Epidermal melanocyte (primary cell): ENCODE measurements at regions not wholly inside any gene's neighbourhood (a gene's known extent, or its start where the extent isn't known, plus 50 kb on each side); places are given as distances from the start of the nearest gene placed in this dataset.

ENCODE experiments used
- DNase-seq: peaks from one replicate; pipeline ENCODE4 v3.0.0; 2011; ENCODE audit warnings: low spot score; ENCODE audit not compliant: insufficient read length

DNA sequence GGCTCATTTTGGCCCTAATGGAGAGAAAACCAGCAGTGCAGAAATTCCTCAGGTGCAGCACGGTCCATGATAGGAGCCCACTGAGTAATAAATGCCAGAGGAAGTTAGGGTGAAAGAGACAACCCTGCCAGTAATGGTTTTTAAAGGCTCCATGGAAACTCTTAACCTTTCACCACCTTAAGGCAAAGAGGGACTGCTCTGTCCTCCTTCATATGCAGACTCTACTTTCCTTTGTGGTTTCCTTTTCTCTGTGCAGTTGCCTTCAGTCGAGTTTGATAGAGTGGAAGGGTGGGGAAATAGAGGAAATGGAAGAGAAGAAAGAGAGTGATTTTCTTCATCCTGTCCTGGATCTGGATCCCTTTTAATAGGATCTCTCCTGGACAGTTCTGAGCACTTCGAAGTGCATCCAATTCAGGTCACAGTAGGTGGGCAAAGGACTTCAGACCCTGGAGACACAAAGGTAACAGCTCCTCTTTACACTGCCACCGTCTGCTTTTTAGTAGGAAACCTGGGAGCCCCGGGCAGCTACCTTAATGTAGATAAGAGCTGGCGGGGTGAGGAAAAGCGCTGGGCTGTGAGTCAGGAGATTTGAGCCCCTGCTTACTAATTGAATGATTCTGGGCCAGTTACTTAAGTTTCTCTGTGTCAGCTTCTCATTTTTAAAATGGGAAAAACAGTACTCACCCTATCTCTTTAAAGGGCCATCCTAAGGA, 294.8 kb downstream of the KCNRG start:
- DNase-seq: no peak

GRCh38 chr13:50310734-50311133, 295.5 kb downstream of the KCNRG start:
- DNase-seq: no peak

DNA sequence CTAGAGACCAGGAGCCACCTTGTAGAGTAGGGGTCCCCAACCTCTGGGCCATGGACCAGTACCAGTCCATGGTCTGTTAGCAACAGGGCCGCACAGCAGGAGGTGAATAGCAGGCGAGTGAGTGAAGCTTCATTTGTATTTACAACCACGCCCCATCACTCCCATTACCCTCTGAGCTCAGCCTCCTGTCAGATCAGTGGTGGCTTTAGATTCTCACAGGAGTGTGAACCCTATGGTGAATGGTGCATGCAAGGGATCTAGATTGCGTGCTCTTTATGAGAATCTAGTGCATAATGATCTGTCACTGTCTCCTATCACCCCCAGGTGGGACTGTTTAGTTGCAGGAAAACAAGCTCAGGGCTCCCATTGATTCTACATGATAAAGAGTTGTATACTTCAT, 303.6 kb downstream of the KCNRG start:
- no peak for DNase-seq

DNA sequence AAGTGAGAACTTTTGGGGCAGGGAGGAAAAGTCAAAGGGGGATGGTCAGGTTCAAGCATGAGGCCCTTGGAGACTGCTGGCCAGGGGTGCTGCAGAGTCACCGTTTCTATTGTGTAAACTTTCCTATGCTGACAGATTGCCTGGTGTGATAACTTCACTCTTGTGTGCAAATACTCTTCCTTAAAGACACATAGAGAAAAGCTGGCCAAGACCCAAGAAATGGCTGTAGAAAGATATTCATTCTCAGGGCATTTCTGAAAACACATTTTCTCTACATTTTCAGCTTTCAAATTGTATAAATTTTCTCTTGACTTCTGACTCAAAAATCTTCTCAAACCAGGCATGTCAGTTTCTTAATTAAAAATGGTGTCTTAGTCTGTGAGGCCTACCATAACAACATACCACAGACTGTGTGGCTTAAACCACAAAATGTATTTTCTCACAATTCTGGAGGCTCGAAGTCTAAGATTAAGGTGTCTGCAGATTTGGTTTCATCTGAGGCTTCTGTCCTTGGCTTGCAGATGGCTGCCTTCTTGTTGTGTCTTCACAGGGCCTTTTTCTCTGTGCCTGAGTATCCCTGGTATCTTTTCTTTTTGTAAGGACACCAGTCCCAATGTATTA, 304.5 kb downstream of the KCNRG start:
- DNase-seq: no peak

- no peak for DNase-seq
Measured at GRCh38 chr13:50320271-50320862, 305.1 kb downstream of the KCNRG start.

- DNase-seq: no peak
Measured at GRCh38 chr13:50322006-50322405, 306.8 kb downstream of the KCNRG start.

GRCh38 chr13:50323440-50324065, 308.3 kb downstream of the KCNRG start:
- no peak for DNase-seq

GRCh38 chr13:50326271-50326670, 311.0 kb downstream of the KCNRG start:
- DNase-seq: no peak

- no peak for DNase-seq
Measured at GRCh38 chr13:50326811-50327210, 311.6 kb downstream of the KCNRG start.

- no peak for DNase-seq
Measured at GRCh38 chr13:50334115-50334778, 319.0 kb downstream of the KCNRG start.

DNA sequence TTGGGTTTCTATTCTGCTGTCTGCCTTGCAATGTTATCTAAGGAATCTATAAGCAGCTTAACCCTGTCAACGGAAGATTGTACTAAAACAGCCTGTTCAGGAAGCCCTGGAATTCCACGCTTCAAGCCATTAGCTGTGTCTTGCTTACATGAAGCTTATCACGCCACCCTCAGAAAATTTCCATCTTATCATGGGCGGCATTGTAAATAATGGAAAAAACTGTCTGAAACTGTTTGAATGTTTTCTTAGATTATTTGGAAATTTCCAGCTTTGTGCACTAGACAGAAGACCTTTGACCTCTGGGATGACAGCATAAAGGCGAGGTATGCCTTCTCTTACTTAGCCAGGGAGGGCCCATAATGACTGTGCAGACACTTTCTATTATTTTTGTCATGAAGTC, 319.7 kb downstream of the KCNRG start:
- no peak for DNase-seq

GRCh38 chr13:50339271-50339670, 324.0 kb downstream of the KCNRG start:
- DNase-seq: no peak

GRCh38 chr13:50340146-50340545, 324.9 kb downstream of the KCNRG start:
- DNase-seq: no peak

DNA sequence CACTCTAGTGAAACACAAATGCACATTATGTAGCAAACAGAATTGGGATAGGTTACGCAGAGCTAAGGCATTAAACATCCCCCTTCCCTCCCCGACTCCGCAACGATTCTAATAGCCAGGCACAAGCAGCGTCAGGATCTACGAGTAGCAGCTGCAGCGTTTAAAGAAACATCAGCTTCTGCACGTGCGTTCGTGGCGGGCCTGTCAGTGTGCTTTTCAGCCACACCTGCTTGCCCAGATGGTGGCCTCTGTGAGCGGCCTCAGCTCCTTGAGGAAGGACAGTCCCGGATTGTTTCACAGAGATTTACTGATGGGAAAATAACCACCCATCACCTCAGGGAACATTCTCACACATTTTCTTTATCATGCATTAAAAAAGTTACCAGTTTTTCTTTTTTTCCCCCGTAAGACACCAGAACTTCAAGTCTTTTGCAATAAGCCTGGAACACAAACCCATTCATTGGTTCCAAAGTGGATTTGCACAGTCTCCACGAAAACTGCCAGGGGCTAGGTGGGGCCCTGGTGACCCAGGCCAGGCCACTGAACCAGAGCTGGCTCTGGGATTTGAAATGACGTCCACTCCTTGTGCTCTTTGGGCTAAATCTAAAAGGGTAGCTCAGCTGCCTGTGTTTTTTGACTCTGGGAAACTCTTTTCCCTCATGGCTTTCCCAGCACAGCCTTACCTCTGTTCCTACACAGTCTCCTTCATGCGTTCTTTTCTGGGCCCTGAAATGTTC, 325.5 kb downstream of the KCNRG start:
- no peak for DNase-seq

DNA sequence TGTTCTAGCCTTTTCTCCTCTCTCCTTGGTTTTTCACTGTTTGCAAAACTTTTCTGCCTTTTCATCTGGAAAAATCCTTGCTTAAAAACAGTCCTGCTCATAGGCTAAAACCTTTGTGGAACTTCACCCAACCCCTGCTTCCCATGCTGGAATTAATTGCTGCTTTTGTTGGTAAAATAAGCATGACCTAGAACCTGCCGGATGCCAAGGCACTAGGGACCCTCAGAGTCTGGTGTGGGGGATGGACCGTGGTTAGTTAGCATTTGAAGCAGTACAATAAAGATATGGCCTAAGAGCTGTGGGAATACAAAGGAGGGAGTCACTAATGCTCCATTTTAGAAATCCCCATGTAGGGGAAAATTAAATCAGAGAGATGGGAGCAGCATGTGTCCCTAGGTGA, 326.3 kb downstream of the KCNRG start:
- DNase-seq: no peak

- DNase-seq: no peak
Measured at GRCh38 chr13:50344717-50345116, 329.5 kb downstream of the KCNRG start.

DNA sequence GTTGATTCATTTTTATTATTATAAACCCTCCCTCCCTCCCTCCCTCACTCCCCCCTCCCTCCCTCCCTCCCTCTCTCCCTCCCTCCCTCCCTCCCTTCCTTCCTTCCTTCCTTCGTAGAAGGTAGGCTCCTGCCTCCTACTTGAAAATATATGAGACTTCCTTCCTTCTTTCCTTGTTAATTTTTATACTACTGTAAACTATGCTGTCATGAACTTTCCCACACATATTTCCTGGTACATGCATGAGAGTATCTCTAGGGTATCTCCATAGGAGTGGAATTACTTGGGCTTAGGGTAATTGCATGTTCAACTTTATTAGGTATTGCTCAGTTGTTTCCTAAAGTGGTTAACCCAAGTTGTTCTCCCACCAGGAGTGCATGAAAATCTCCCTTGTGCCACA, 330.6 kb downstream of the KCNRG start:
- DNase-seq: no peak

GRCh38 chr13:50348371-50348770, 333.1 kb downstream of the KCNRG start:
- DNase-seq: no peak

DNA sequence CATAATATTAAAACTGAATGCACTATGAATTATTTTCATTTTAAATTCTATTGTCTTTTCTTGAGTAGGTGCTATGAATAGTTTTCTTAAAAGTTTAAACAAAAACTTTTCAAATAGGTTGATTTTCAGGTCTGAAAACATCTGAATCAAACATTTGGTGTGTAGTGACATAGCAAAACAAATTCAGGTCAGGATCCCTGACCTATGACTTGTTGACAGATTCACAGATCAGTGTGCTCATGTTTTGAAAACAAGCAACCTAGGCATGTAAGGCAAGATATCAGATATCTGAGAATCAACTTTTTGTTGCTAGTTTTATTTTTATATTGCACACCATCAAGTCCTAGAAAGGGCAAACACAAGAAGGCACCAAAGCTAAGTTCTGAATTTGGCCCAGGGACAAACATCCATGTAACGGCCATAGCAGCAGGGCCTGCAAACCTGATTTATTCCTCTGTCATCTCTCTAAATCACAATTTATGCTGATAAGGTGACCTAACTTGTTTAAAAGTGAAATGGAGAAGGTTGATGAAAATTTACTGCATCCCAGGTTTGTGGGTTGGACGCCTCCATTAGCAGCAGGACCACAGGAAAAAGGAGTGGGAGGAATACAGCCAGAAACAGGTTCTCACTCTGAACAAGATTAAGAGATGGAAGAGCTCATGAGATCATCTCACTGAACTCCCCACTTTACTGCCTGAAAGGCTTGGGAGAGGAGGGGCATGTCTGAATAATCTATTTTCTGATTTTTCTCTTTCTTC, 337.7 kb downstream of the KCNRG start:
- no peak for DNase-seq

DNA sequence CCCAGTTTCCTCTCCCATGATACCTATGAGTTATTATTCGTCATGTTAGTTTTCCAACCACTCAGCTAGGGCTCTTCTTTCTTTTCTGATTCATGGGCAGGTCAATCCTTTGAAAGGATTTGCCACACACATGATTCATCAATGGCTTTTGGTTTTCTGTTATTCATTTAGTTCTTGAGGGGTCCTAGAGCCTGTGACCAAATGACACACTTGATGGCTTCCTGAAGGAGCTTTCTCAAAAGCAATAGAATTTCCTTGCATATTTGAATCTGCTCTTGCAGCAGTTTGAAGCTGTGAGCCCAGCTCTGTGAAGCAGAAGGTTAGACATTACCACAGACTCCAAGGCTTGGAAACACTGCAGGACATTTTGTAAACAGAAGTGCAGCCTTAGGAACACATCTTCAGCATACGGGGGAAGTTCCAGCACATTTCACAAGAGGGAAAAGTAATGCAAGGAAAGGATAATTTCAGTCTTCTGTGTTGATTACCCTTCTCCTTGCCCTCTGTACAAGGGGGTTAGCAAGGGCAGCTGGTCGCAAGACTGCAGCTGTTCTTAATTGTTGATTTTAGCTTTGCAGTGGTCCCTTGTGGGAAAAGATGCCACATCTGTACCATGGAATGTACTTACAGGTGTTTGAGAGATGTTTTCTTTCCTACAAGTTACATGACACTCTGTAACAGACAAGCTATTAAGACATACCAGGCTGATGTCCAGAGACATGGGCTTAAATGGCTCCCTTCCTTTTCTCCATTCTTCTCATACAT, 338.6 kb downstream of the KCNRG start:
- no peak for DNase-seq
